22Rv1 (cell line): ENCODE measurements at regions not wholly inside any gene's neighbourhood (a gene's known extent, or its start where the extent isn't known, plus 50 kb on each side); places are given as distances from the start of the nearest gene placed in this dataset.

ENCODE experiments used
- H3K27ac ChIP-seq: fragments of 450-650 bp; 2 replicates; pipeline ENCODE4 v1.5.1; 2017
- CTCF ChIP-seq: fragments of 450-650 bp; IDR thresholded peaks from 2 replicates; pipeline ENCODE4 v1.5.1; 2017; ENCODE audit warnings: mild to moderate bottlenecking
- ZFX ChIP-seq: fragments of 450-650 bp; IDR thresholded peaks from 2 replicates; pipeline ENCODE4 v1.6.1; 2017; ENCODE audit warnings: antibody characterized with exemption, borderline replicate concordance

DNA sequence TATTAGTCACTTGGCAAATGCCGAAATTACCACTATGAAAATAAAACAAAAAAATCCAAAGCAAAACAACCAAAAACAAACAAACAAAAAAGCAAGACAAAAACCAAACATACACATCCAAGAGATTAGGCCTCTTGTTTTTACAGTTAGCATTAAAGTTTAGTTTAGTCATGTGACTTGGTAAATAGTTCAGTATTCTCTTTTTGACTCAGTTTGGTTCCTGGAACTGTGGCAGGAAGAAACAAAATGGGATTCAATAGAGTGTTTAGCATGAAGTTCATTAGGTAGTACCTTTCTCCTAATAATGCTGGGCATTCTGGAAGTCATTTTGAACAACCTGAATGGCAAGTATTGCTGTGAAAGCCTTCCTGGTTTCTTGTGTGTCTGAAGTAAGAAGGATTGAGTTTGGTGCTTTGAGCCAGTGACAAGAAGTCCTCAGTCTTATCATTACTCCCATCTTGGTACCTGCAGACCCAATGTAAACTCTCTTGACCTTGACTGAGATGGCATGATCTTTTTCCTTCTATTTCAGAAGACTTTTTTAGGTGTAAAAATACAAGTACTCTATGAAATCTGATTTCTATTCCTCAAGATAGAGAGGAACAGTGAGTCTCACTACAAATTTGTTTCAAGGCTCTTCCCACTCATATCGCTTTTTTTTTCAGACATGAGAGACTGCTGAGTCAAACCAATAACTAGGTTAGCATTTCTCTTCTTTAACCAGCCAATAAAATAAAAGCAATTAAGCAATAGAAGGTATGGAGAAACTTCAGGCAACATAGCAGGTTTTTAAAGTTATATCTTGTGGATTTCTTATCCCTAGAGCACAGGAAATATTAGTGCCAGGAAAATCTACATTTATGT is 223.6 kb upstream of the PREP start:
- TF ChIP-seq ZFX (no peak), CTCF (no peak)
- H3K27ac ChIP-seq: no peak overlapping the region

- no peak for TF ChIP-seq CTCF
- no peak for TF ChIP-seq ZFX
- H3K27ac ChIP-seq: no peak overlapping the region
Measured at GRCh38 chr6:105624021-105624420, 221.1 kb upstream of the PREP start.

- H3K27ac ChIP-seq: no peak overlapping the region
- TF ChIP-seq ZFX: no peak
- TF ChIP-seq CTCF: no peak
Measured at GRCh38 chr6:105622226-105622625, 219.3 kb upstream of the PREP start.

DNA sequence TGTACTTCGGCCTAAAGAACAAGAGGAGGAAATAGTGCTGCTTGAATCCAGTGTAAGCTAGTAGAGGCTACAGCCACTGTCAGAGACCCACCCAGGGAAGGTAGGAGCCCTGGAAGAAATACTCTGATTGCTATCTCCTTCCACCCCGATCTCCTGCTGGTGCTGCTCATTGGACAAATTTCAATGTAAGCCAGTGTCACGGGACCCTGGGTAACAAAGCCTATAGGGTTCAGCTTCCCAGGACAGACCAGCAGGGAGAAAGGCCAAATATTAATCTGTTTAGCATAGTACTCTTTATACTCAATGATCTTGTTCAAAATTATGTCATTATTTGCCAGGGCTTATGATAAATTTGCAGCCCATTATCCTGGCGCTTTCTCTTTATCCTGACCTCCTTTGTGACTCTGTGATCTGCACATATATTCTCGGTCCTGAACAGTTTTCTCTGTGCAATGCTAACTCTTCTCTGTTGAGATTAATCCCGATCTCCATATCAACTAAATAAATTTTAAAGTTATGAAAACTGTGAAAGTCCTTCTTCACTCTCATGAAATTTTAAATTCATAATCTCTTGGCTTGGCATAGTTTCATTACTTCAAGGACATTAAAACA is 218.8 kb upstream of the PREP start:
- no peak overlapping the region for H3K27ac ChIP-seq
- no peak for TF ChIP-seq ZFX
- TF ChIP-seq CTCF: no peak

- no peak overlapping the region for H3K27ac ChIP-seq
- TF ChIP-seq CTCF: no peak
- no peak for TF ChIP-seq ZFX
Measured at GRCh38 chr6:105620878-105621277, 218.0 kb upstream of the PREP start.

DNA sequence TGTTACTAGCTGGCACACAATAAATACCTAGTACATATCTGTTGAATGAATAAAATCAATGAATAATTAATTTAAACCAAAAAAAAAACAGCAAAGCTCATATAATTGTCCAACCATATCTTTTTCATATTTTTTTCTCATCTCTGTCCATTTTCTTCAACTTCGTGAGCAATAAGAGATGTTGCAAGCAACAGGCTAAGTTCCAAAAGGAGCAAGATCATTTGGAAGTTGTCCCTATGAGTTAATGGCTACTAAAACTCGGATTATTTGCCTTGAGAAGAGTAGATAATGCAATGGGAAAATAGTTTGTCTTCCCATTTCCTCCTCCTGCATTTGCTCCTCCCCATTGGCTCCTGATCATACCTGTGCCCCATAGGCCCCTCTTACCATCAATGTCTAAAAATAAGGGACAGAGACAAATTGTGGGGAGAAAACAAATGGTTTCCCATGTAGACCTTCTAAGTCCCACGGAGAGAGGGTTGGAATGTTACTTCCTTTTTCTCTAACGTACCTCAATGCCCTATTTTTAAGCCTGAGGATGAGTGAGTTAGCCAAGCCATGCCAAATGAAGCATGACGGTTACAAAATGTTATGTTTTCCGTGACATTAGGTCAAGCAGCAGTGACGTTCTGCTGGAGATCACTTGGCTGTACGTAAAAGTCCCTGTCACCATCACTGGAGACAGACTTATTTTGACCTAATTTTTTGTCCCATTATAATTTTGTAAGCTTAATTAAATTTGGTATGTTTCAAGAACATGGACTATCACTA is 217.3 kb upstream of the PREP start:
- TF ChIP-seq ZFX (no peak), CTCF (no peak)
- H3K27ac ChIP-seq: no peak overlapping the region
